ENCODE measurements at regions not wholly inside any gene's neighbourhood (a gene's known extent, or its start where the extent isn't known, plus 50 kb on each side); places are given as distances from the start of the nearest gene placed in this dataset.

DNA sequence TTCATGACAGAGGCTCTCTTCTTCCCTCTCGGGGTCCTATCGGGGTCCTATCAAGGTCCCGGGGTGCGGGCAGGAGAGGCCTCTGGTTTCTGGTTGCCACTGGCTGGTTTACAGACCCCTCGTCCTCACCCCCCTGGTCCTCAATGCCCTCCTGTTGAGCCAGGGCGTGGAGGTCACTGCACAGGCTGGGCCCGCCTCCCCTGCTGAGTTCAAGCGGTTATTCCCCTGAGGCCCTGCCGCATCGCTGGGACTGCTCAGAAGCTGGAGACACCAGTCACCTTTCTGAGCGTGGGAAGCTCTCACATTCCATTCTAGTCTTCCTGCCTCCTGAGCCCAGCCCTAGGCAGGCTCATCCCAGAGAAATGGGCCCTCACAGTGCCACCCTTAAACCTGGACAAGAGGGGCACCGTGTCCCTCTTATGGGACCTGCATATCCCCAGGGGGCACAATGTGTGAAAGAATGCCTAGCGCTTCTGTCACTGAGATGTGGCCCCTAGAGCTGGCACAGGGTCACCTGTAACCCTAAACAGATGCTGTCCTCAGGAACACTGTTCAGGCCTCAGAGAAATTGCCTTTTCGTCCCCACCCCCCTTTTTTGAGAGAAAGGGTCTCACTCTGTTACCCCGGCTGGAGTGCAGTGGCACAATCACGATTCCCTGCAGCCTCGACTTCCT, 177.7 kb upstream of the RGS6 start:
- TF ChIP-seq, protein P1, sequence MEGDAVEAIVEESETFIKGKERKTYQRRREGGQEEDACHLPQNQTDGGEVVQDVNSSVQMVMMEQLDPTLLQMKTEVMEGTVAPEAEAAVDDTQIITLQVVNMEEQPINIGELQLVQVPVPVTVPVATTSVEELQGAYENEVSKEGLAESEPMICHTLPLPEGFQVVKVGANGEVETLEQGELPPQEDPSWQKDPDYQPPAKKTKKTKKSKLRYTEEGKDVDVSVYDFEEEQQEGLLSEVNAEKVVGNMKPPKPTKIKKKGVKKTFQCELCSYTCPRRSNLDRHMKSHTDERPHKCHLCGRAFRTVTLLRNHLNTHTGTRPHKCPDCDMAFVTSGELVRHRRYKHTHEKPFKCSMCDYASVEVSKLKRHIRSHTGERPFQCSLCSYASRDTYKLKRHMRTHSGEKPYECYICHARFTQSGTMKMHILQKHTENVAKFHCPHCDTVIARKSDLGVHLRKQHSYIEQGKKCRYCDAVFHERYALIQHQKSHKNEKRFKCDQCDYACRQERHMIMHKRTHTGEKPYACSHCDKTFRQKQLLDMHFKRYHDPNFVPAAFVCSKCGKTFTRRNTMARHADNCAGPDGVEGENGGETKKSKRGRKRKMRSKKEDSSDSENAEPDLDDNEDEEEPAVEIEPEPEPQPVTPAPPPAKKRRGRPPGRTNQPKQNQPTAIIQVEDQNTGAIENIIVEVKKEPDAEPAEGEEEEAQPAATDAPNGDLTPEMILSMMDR (IDR thresholded peaks at IDR 0.05; ENCODE audit: unreplicated experiment in 3 of 3), result no peak
- Mint-ChIP-seq H3K4me3 (no peak overlapping the region), H3K4me1 (peaks cover 14% of the 10 kb centered on the region), H3K9me3 (no peaks in the 10 kb centered on the region), H3K27me3 (ENCODE audit: low read depth) (peaks cover 10% of the 10 kb centered on the region), H3K27ac (peak overlapping the region in 1 of 3 experiments; percentile 61), H3K36me3 (ENCODE audit: low read depth) (no peaks in the 10 kb centered on the region)

DNA sequence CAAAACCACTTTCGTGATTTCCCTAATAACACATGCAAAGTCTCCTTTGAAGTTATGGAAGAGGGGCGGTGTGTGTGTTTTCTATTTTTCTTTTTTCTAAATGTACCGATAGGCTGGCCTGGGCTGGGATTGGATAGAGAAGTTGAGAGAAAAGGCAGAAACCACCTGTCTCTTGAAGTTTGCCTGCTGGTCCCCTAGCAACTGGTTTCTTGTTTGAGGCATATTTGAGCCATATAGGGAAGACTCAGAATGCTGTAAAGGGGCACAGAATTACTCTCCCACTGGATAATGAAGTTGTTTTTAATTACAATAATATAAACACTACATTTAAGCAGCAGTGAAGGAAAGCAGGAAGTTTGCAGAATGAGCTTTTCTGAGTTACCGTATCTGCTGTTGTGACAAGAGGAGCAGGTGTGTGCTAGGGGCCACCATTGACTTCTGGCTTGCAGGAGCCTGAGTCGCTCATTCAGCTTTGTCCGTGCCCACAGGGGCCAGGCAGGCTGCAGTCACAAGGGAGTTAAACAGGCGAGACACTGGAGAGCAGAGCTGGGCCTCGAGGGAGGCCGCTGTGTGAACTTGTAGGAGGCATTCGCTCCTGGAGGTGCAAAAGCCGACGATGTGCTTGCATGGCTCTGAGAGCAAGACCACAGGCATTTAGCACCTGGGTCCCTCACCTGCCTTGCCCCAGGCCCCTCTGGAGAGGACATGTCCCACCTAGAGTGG, 173.8 kb upstream of the RGS6 start:
- H3K27ac Mint-ChIP-seq, result no peak overlapping the region
- TF ChIP-seq, protein P1 (IDR thresholded peaks at IDR 0.05; ENCODE audit: unreplicated experiment in 3 of 3), result no peak
- H3K4me1 Mint-ChIP-seq, result peaks cover under 1% of the 10 kb centered on the region
- no peak overlapping the region for H3K4me3 Mint-ChIP-seq
- no peaks in the 10 kb centered on the region for H3K36me3 Mint-ChIP-seq (ENCODE audit: low read depth)
- peaks cover under 1% of the 10 kb centered on the region for H3K27me3 Mint-ChIP-seq (ENCODE audit: low read depth)
- H3K9me3 Mint-ChIP-seq, result peaks cover 11% of the 10 kb centered on the region

DNA sequence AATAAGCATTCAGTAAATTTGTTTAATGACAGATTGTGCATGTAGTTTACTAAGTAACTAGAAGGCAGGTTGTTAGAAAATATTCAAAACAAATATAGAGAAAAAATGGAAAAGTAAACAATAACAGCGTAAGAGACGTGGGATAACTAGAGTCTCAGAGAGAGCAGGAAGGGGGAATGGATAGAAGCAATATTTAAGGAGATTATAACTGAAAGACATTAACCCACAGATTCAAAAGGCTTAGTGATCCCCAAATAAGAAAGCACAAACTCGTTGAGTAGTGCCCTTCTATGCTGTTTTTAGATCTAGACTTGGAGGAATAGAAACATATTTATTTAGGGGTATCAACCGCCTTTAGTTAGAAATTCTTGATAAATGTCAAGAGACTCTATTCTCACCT, 169.7 kb upstream of the RGS6 start:
- Mint-ChIP-seq H3K27ac (no peak overlapping the region), H3K4me3 (no peak overlapping the region), H3K4me1 (peaks cover 9% of the 10 kb centered on the region), H3K9me3 (peaks cover 12% of the 10 kb centered on the region), H3K27me3 (ENCODE audit: low read depth) (no peaks in the 10 kb centered on the region), H3K36me3 (ENCODE audit: low read depth) (no peaks in the 10 kb centered on the region)
- TF ChIP-seq, protein P1 (IDR thresholded peaks at IDR 0.05; ENCODE audit: unreplicated experiment in 3 of 3), result no peak

DNA sequence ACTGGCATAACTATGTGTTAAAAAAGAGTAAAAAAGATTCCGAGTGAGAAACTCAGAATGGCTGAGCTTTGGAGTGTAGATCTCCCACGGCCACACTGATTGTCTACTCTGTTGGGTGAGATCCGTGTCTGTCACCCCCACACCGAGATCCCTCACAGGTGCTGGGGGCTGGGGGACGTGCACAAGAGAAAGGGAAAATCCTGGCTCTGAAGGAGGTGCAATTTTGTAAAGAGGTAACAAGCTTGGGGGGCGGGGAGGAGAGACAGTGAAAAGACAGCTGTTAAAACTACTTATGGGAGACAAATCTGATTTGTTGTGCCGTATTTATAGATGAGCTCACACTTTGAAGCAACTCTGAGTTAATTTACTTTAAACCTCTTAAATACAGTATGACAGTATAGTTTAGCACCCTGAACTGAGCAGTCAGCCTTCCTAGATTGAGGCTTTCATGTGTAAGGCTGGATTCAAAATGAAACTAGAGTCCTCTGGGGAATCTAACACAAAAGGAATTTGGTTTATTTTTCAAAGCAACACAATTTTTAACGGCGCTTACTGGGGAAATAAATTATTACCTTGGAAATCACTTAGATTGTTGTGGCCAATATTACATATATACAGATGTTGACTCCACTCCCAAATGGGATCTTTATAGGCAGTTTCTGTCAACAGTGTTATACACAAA, 167.4 kb upstream of the RGS6 start:
- H3K27ac Mint-ChIP-seq, result peak overlapping the region in 2 of 3 experiments; percentile 12 to 20
- peak overlapping the region in 1 of 3 experiments; percentile 42 for H3K4me3 Mint-ChIP-seq
- no peaks in the 10 kb centered on the region for H3K36me3 Mint-ChIP-seq (ENCODE audit: low read depth)
- no peaks in the 10 kb centered on the region for H3K27me3 Mint-ChIP-seq (ENCODE audit: low read depth)
- H3K9me3 Mint-ChIP-seq, result peaks cover 15% of the 10 kb centered on the region
- H3K4me1 Mint-ChIP-seq, result peaks cover 9% of the 10 kb centered on the region
- TF ChIP-seq, protein P1 (IDR thresholded peaks at IDR 0.05; ENCODE audit: unreplicated experiment in 3 of 3), result no peak

DNA sequence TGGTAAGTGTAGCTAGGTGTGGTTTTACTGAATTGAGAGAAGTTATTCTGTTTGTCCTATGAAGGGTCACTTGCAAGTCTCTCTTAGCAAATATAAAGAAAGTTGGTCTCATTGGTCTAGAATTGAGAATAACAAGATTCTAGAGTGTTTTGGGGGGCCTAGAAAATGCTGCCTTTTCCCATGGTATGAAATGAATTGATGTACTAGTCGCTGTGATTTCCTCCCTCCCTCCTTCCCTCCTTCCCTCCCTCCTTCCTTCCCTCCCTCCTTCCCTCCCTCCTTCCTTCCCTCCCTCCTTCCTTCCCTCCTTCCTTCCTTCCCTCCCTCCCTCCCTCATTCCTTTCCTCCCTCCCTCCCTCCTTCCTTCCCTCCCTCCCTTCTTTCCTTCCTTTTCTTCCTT, 166.7 kb upstream of the RGS6 start:
- Mint-ChIP-seq H3K27ac (no peak overlapping the region), H3K9me3 (peaks cover 20% of the 10 kb centered on the region), H3K36me3 (ENCODE audit: low read depth) (no peaks in the 10 kb centered on the region), H3K4me3 (no peak overlapping the region), H3K4me1 (peaks cover 9% of the 10 kb centered on the region), H3K27me3 (ENCODE audit: low read depth) (no peaks in the 10 kb centered on the region)
- TF ChIP-seq, protein P1 (IDR thresholded peaks at IDR 0.05; ENCODE audit: unreplicated experiment in 3 of 3), result no peak
